ENCODE measurements at regions not wholly inside any gene's neighbourhood (a gene's known extent, or its start where the extent isn't known, plus 50 kb on each side); places are given as distances from the start of the nearest gene placed in this dataset.

DNA sequence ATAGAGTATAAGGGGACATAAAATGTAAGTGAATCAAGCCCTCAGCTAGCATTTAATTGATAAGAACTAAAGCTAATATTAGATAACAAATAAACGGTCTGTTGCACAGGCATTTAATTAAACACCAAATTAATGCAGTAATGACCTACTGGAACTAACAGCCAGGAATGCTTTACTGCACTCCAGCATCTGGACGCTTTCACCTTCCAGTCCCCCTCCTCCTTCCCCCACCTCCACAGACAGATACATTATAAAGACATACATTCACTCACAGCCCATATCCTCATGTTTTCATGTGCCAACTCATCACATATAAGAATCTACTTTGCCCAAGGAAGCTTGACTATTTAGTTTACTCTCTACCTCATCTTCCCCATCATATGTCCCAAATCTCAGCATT is 337.4 kb upstream of the PIK3C3 start:
- DNase-seq, result no peak

- DNase-seq, result no peak
Measured at GRCh38 chr18:41613003-41613609, 341.9 kb upstream of the PIK3C3 start.

- DNase-seq, result no peak
Measured at GRCh38 chr18:41604964-41605363, 350.1 kb upstream of the PIK3C3 start.

DNA sequence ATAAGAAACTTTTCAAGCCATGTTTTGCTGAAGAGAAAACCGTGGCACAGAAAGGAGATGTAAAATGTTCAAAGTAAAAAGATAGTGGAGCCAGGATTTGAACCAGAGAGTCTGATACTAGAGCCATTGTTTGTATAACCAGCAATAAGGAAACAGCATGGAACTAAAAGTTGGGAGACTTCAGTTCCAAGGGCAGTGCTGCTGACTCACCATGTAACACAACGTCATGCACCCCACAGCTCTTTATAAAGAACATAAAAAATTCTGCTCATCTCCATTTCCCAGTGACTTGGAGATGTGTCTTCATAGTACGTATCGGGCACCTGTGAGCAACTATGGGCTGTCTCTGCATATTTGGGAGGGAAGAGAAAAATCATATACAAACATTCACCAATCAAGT is 353.0 kb upstream of the PIK3C3 start:
- no peak for DNase-seq

DNA sequence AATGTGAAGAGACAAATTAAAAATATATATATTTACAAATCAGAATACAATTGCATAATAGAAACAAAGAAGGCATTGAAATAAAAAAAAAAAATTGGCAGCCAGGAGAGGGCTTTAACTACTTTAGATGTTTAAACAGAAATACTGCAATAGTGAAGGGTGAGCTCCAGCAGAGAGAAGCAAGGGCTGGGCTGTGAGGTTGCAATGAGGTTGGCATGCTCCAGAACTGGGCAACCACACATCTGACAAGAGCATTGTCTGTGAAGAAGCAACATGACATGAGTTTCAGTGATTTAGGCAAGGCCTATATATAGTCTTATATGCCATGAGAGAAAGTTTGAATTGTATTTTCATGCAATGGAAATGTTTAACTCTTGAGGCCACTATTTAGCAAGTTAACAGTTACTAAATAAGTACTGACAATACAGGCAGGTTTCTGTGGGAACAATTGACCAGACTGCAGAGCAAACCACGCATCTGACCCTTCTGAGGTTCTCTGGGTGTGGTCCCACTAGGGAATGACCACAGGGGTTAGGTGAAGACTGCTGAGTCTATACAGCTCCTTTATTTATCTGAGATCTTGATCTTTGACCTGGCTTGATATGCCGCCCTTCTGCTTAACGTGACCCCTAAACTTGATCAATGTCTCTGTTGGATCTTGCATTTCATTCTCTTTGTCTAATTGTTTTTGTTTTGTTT is 354.2 kb upstream of the PIK3C3 start:
- no peak for DNase-seq

DNA sequence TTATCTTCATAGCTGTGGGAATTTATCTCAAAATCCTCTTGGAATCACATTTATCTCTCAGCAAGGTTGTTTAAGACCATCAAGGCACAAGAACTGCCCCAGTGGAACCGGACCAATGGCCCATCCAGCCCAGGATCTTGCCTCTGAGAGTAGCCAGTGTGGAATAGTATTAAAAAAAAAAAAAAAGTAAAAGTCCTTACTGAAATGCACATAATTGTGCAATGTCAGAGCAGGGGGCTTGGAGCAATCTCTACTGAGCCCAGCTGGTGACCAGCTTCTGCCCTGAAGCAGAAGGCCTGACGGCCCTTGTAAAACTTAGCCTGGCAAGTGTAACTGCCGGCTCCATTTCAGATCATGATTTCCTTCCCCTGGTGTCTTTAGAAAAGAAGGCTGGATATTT is 355.6 kb upstream of the PIK3C3 start:
- no peak for DNase-seq

DNA sequence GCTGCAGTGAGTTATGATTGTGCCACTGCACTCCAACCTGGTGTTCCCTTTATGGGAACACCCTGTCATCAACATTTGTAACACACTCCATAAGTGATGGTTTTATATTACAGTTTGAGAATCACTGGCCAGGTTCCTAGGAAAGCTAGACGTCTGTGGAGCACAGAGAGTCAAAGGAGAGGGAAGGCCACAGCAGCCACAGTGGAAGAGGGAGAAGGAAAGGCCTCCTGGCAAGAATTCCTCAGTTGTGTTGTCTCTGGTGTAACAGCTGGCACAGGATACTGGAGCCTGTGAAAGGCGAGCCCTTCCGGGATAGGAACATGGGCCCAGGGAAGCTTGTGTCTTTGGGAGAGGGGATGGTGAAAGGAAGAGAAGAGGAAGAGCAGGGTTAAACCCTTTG is 360.5 kb upstream of the PIK3C3 start:
- no peak for DNase-seq

DNA sequence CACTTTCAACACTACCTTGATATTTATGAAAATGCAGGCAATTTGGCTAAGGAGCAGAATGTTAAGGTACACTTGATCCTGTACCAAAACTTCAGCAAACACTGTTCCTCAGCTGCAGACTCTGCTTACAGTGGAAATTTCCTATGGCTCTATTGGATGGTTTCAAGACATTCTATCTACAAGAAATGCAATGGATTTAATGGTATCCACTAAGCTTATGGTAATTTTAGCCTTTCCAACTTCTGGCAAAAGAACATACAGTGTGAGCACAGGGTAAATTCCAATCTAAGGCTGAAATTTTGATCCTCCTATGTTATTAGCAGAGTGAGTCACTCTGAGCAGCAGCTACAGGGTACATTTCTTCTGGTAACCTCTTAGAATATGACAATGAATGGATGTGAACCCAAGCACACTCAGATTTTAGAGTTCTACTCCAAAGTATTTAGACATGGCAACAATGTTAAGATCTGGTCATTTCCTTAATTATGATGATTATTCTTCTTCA is 361.8 kb upstream of the PIK3C3 start:
- no peak for DNase-seq

- no peak for DNase-seq
Measured at GRCh38 chr18:41587976-41588375, 367.1 kb upstream of the PIK3C3 start.

GRCh38 chr18:41585512-41585911 is 369.5 kb upstream of the PIK3C3 start:
- no peak for DNase-seq

GRCh38 chr18:41579185-41579584 is 375.8 kb upstream of the PIK3C3 start:
- no peak for DNase-seq

- no peak for DNase-seq
Measured at GRCh38 chr18:41577529-41577928, 377.5 kb upstream of the PIK3C3 start.

DNA sequence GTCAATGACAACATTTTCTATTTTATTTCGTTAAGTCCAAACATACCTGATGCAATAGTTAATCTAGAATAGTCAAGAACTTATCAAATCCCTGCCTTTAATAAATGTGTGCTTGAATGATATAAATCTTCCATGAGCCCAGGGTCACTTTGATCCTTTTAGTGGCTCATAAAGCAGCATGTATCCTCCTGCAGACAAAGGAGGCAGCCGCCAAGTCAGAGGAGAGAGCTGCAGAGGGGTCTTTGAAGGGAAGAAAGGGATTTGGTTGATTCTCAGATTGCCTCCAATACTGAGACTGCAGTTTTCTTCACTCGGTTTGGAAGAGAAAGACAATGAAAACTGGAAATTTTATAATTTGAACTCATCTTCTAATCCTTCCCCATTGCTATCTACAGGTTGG is 378.4 kb upstream of the PIK3C3 start:
- no peak for DNase-seq

GRCh38 chr18:41569867-41570266 is 385.2 kb upstream of the PIK3C3 start:
- no peak for DNase-seq

DNA sequence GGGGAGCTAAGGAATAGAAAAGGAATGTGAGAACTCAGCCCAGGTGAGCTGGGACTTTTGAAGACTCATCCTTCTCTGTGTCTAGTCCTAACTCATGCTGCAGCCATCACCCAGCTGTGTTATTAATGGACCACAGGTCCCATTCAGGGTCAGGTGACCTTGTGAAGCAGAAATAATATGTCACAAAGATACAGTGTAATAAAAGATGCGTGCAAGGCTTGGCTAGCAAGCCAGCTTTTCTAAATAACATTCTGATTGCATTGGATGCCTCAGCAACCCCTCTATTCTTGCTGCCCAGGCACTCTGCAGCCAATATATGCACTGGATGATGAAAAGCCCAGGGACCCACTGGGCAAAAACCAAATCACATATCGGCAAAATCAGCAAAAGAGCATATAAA is 393.1 kb upstream of the PIK3C3 start:
- DNase-seq, result no peak

GRCh38 chr18:41558715-41559114 is 396.3 kb upstream of the PIK3C3 start:
- DNase-seq, result no peak

DNA sequence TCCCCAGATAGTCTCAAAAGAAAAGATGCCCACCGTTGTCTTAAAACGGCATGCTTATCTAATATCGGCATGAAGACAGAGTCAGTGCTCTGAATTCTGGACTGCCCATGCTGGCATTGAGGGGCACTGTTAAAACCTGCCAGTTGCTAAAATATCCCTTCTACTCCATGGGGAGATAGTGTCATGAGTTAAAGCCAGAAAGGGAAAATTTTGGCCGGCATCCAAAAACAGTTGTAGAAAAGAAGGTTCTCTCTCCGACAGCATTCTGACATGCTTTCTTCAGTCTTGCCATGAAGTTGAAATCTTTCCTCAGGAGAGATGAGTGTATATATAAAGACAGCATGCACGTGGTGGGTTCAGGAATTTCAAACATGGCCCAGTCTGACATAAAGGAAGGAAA is 401.3 kb upstream of the PIK3C3 start:
- DNase-seq, result no peak

GRCh38 chr18:41548521-41549260 is 406.3 kb upstream of the PIK3C3 start:
- no peak for DNase-seq

DNA sequence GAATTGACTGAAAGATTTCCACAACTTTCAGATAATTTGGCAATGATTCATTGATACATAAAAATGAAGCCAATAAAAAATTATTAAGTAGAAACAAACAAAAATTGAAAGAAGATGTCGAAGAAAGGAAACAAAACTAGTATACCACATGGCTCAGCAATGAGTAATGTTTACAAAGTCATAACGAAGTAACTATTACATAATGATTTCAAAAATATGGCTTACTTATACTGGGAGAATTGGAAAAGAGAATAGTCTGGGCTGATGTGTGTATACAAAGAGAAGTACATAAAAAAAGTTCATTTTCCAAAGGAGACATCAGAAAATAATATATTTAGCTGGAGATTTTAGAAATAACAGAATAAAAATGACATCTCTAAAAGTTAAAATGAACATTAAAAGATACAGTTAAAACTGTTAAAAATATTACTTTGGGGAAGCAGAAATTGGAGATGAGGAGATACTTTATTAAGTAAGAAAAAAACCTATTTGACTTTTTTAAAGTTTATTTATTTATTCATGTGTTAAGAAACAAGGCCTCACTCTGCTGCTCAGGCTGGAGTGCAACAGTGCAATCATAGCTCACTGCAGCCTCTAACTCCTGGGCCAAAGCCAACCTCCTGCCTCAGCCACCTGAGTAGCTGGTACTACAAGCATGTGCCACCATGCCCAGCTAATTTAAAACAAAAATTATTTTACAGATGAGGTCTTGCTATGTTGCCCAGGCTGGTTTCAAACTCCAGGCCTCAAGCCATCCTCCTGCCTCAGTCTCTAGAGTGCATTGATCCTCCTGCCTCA is 409.7 kb upstream of the PIK3C3 start:
- DNase-seq, result no peak

GRCh38 chr18:41543815-41544214 is 411.2 kb upstream of the PIK3C3 start:
- DNase-seq, result no peak

DNA sequence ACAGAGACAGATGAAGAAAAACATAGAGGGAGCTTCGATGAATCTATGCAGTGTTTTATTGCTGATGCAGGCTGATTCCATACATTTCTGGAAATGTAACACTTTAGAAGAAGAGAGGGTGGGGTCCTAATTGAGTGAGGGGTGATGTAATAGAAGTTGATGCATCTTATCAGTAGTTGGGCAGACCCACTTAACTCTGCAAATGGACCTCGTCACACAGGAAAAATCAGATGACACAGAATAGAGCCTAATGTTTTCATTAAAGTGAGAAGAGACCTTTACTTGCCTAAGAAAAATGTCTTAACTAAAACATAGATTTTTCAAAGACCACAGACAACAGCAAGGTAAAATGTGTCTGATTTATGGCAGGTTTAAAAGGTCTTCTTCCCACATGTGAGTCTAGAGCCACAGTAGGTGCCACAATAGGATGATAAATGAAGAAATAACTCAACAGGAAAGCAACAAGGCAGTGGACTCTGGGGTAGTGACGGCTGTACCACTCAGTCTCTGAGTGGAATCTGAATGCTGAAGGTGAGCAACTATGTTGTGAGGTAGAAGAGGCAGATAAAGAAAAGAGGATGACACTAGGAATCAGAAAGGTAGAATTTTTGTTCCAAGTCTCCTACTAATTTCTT is 414.7 kb upstream of the PIK3C3 start:
- no peak for DNase-seq

- no peak for DNase-seq
Measured at GRCh38 chr18:41538751-41539150, 416.3 kb upstream of the PIK3C3 start.

DNA sequence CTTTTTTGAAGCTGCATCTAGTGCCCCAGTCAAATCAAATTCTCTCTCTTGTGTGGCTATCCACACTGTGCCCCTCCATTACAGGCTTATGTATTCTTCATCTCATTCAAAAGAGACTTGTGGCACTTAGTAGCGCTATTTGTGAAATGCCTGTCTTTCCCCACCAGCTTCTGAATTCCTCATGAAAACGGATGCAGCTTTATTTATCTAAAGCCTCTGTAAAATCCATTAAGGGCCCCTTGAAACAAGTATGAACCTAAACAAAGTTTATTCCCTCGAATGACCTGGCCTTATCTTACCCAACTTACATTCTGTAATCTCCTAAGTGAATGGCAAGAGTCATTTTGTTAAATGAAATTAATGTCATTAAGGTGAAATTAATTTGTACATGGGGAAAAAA is 417.4 kb upstream of the PIK3C3 start:
- no peak for DNase-seq

All from activated CD4-positive, alpha-beta T cell treated with anti-CD3 and anti-CD28 coated beads, Interleukin-2, amount 50 U/mL, for 48 hours (primary cell).